ENCODE measurements at regions not wholly inside any gene's neighbourhood (a gene's known extent, or its start where the extent isn't known, plus 50 kb on each side); places are given as distances from the start of the nearest gene placed in this dataset.
"Not testable (repeated sequence)": the region's sequence is repeated elsewhere in the genome, so short reads cannot be mapped to it uniquely, and the experiment has no call there.

GRCh38 chr14:89743828-89744227 lies 210.7 kb downstream of the EFCAB11 start:
- no peak for DNase-seq (ENCODE audit: low read depth)

GRCh38 chr14:89740241-89740640 lies 214.3 kb downstream of the EFCAB11 start:
- no peak for DNase-seq (ENCODE audit: low read depth)

- no peak for DNase-seq (ENCODE audit: low read depth)
These were observed 217.6 kb downstream of the EFCAB11 start for GRCh38 chr14:89736881-89737280.

- DNase-seq (ENCODE audit: low read depth), result no peak
These were observed 223.1 kb downstream of the EFCAB11 start for GRCh38 chr14:89731396-89731933.

DNA sequence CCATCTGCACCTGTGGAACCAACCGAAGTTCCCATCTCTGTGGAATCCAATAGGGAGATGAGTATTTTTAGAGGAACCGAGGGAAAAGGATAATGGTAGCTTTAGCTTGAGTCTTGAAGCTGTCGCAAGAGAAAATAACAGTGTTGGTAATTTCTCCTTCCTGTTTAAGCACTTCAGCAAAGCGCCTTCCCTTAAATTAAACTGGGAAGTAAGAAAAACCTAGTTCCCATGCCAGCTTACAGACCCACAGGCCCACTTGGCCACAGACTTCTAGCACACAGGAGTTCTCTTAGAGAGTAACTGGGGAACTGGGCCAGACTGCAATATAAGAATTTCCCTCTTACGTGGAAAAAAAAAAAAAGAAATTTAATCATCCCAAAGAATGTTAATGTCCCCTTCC lies 223.8 kb downstream of the EFCAB11 start:
- no peak for DNase-seq (ENCODE audit: low read depth)

DNA sequence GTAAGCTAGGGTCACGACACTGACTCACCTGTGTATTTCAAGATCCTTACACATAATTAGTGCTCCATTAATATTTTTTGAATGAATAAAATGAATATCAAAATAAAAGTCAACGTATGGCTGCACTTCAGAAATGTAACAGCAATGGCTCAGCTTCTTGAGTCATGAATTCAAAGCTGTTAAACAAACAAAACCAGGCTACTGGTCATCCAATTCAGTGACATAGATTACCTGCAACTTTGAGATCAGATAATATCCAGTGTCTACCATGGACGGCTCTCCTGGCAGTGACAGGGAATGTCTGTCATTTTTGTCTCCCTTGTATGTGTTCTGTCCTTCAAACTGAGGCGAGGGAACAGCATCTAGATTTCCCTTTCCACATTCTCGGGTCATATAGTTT lies 225.6 kb downstream of the EFCAB11 start:
- no peak for DNase-seq (ENCODE audit: low read depth)

- not testable (repeated sequence) for DNase-seq (ENCODE audit: low read depth)
These were observed 228.3 kb downstream of the EFCAB11 start for GRCh38 chr14:89726226-89726625.

DNA sequence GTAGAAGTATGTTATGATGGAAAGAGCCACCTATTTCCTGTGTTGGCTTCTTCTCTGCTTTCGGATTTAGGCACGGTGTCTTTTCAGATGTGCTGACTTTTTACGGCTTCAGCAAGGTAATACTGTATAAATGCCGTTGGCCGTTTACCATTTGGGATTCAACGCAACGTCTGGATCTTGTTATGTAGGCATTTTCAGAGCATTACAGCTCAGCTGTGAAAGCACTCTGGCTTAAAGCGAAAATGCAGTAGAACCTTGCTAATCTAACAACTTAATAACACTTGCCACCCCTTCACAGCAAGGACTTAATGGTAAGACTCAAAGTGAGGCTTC lies 229.9 kb downstream of the EFCAB11 start:
- DNase-seq (ENCODE audit: low read depth), result no peak

GRCh38 chr14:89723930-89724627 lies 230.5 kb downstream of the EFCAB11 start:
- DNase-seq (ENCODE audit: low read depth), result no peak

GRCh38 chr14:89721956-89722355 lies 232.6 kb downstream of the EFCAB11 start:
- peak; percentile 30 for DNase-seq (ENCODE audit: low read depth)

- DNase-seq (ENCODE audit: low read depth), result peak; percentile 3
These were observed 233.5 kb downstream of the EFCAB11 start for GRCh38 chr14:89720741-89721729.

- DNase-seq (ENCODE audit: low read depth), result no peak
These were observed 234.3 kb downstream of the EFCAB11 start for GRCh38 chr14:89720076-89720687.

DNA sequence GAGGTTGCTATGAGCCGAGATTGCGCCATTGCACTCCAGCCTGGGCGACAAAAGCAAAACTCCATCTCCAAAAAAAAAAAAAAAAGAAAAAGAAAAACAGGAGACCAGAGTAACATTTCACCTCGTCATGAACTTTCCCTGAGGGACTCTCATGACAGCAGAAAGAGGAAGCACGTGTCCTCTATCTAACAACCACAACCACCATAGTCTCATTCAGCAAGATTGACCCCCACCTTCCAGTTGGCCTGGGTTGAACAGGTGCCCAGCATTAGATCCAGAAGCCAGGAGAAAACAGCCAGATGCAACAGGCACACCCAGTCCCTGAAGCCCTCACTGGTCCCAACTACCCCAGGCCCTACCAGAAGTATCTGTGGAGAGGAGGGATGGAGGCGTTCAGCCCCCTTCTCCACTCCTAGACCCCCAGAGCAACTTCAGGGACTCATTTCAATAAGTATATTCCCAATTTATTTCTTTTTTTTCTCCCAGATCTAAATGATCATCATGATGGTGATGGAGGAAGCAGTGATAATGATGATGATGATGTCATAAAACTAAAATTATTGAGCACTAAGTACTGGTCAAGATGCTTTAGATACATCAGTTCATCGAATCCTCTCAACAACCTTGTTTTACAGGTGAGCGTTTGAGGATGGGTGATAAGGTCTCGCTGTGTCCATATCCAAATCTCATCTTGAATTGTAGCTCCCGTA lies 235.0 kb downstream of the EFCAB11 start:
- DNase-seq (ENCODE audit: low read depth), result peak; percentile 9

- no peak for DNase-seq (ENCODE audit: low read depth)
These were observed 245.4 kb downstream of the EFCAB11 start for GRCh38 chr14:89708982-89709625.

- no peak for DNase-seq (ENCODE audit: low read depth)
These were observed 247.4 kb downstream of the EFCAB11 start for GRCh38 chr14:89707086-89707485.

GRCh38 chr14:89702876-89703200 lies 251.7 kb downstream of the EFCAB11 start:
- DNase-seq (ENCODE audit: low read depth), result no peak

- peak; percentile 32 for DNase-seq (ENCODE audit: low read depth)
These were observed 252.3 kb downstream of the EFCAB11 start for GRCh38 chr14:89702073-89702875.

DNA sequence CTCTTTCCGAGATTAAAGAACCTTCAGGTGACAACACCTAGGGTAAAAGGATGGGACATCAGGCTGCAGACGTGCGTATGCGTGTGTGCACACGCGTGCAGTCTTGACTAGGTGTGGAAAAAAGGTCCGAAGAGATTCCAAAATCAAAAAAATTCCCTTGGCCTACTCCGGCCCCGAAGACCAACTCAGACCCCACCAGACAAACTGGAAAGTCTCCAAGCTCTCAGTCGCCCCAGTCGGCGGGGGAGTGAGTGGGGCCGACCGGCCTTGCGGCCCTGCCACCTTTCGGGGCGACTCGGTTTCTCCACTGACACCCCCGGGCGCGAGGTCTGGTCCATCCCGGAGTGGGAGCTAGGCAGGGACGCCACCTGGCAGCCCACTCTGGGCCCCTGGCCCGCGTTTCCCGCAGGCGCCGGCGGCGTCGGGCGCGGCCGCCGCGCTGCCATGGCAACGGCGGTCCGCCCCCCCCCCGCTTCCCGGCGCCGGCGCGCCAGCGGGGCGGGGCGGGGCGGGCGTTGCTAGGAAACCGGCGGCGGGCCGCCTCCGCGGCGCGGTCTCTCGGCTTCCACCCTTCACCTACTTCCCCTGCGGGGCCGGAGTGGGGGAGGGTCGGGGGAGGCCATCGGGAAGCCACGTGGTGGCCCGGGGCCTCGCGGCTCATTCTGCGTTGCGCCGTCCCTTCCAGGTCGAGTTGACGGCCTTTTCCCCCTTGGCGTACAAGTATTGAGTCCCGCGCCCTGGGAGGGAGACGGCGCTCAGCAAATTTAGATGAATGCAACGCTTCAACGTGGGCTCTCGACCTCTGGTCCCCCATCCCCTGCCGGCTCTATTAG lies 253.1 kb downstream of the EFCAB11 start:
- DNase-seq (ENCODE audit: low read depth), result peak; percentile 58

DNA sequence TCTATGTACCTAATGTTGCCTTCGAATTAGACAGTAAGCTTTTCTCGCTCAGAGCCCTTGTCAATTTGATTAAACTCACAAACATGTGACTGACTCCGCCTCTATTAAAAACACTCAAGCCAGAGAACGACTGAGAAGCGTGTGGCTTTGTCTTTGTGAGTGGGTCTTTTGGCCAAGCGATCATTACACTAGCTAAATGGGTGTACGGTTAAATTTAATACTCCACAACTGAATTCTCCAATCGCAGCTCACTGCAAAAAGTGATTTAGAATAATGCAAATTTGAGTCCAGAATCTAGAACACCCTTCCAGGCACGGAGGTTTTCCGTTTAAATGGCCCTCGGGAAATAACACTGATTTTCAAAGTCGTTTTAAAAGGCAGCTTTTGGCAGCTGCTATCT lies 253.7 kb downstream of the EFCAB11 start:
- no peak for DNase-seq (ENCODE audit: low read depth)
